Liver (tissue), 8 donors: ENCODE measurements at regions not wholly inside any gene's neighbourhood (a gene's known extent, or its start where the extent isn't known, plus 50 kb on each side); places are given as distances from the start of the nearest gene placed in this dataset.

Source experiments
- DNase-seq: peaks from one replicate; pipeline ENCODE4 v3.0.0-alpha.2; 2017; ENCODE audit warnings: low spot score
- H3K27ac ChIP-seq, 2 donors: one replicate each; pipeline ENCODE4 v1.7.0; 2013; ENCODE audit warnings: inconsistent platforms in 2 of 2, low read length in 2 of 2, control low read depth in 1 of 2, low read depth in 1 of 2, mild to moderate bottlenecking in 1 of 2
- H3K27me3 ChIP-seq, 4 donors: one replicate each; pipeline versions ENCODE4 v1.6.1 to v1.7.0; 2013; ENCODE audit warnings: low read length in 3 of 4, inconsistent platforms in 1 of 4, mild to moderate bottlenecking in 1 of 4, moderate library complexity in 1 of 4; ENCODE audit not compliant: control insufficient read depth in 4 of 4, insufficient read depth in 4 of 4
- H3K36me3 ChIP-seq, 4 donors: one replicate each; pipeline versions ENCODE4 v1.6.1 to v1.7.0; 2013; ENCODE audit warnings: low read length in 3 of 4, mild to moderate bottlenecking in 3 of 4, low read depth in 1 of 4, moderate library complexity in 1 of 4; ENCODE audit not compliant: control insufficient read depth in 4 of 4, insufficient read depth in 3 of 4
- H3K4me1 ChIP-seq, 4 donors: one replicate each; pipeline versions ENCODE4 v1.6.1 to v1.7.0; 2013; ENCODE audit warnings: low read length in 3 of 4, mild to moderate bottlenecking in 3 of 4, moderate library complexity in 1 of 4; ENCODE audit not compliant: control insufficient read depth in 4 of 4, insufficient read depth in 4 of 4
- H3K4me3 ChIP-seq, 3 donors: one replicate each; pipeline versions ENCODE4 v1.6.1 to v1.7.0; 2013; ENCODE audit warnings: low read length in 3 of 3, control low read depth in 1 of 3, low read depth in 1 of 3, mild to moderate bottlenecking in 1 of 3
- H3K9ac ChIP-seq, 2 donors: one replicate each; pipeline ENCODE4 v1.7.0; 2013; ENCODE audit warnings: low read length in 2 of 2, mild to moderate bottlenecking in 2 of 2, moderate library complexity in 2 of 2, control low read depth in 1 of 2, low read depth in 1 of 2
- H3K9me3 ChIP-seq, 4 donors: one replicate each; pipeline versions ENCODE4 v1.6.1 to v1.7.0; 2013; ENCODE audit warnings: low read length in 3 of 4; ENCODE audit not compliant: control insufficient read depth in 4 of 4
- ATF3 ChIP-seq: IDR thresholded peaks from 2 replicates; pipeline ENCODE4 v1.6.1; 2016; ENCODE audit warnings: antibody characterized with exemption
- CTCF ChIP-seq: fragments of 150-350 bp; IDR thresholded peaks from 2 replicates; pipeline ENCODE4 v1.5.1; 2017; ENCODE audit warnings: improper control_type of control experiment, low read depth, low read length; ENCODE audit not compliant: missing input control
- EGR1 ChIP-seq, 2 donors: IDR thresholded peaks; 2 replicates each; pipeline ENCODE4 v1.6.1; 2016 to 2018; ENCODE audit warnings: antibody characterized with exemption in 2 of 2, low read depth in 2 of 2
- FOXA1 ChIP-seq: IDR thresholded peaks from 2 replicates; pipeline ENCODE4 v1.6.1; 2016; ENCODE audit warnings: antibody characterized with exemption
- FOXA2 ChIP-seq: IDR thresholded peaks from 2 replicates; pipeline ENCODE4 v1.6.1; 2016; ENCODE audit warnings: antibody characterized with exemption
- GABPA ChIP-seq, 2 donors: IDR thresholded peaks in 1 of 2; conservative IDR thresholded peaks in 1 of 2; 2 replicates each; pipeline ENCODE4 v1.6.1; 2016; ENCODE audit warnings: antibody characterized with exemption in 2 of 2, mild to moderate bottlenecking in 1 of 2, moderate library complexity in 1 of 2
- HNF4A ChIP-seq, 2 donors: conservative IDR thresholded peaks; 2 replicates each; pipeline ENCODE4 v1.6.1; 2016; ENCODE audit warnings: antibody characterized with exemption in 2 of 2, mild to moderate bottlenecking in 2 of 2
- HNF4G ChIP-seq: IDR thresholded peaks from 2 replicates; pipeline ENCODE4 v1.6.1; 2016; ENCODE audit warnings: antibody characterized with exemption
- JUND ChIP-seq, 2 donors: IDR thresholded peaks; 2 replicates each; pipeline ENCODE4 v1.6.1; 2016; ENCODE audit warnings: antibody characterized with exemption in 2 of 2
- MAX ChIP-seq: IDR thresholded peaks from 2 replicates; pipeline ENCODE4 v1.6.1; 2016; ENCODE audit warnings: antibody characterized with exemption
- RAD21 ChIP-seq, 2 donors: IDR thresholded peaks; 2 replicates each; pipeline ENCODE4 v1.6.1; 2016; ENCODE audit warnings: antibody characterized with exemption in 2 of 2, mild to moderate bottlenecking in 2 of 2
- RXRA ChIP-seq, 2 donors: IDR thresholded peaks; 2 replicates each; pipeline ENCODE4 v1.6.1; 2017 to 2018; ENCODE audit warnings: antibody characterized with exemption in 2 of 2, mild to moderate bottlenecking in 1 of 2
- SP1 ChIP-seq: IDR thresholded peaks from 2 replicates; pipeline ENCODE4 v1.6.1; 2018; ENCODE audit warnings: antibody characterized with exemption, mild to moderate bottlenecking
- TAF1 ChIP-seq: conservative IDR thresholded peaks from 2 replicates; pipeline ENCODE4 v1.6.1; 2016; ENCODE audit warnings: antibody characterized with exemption, mild to moderate bottlenecking
- YY1 ChIP-seq: IDR thresholded peaks from 2 replicates; pipeline ENCODE4 v1.6.1; 2016; ENCODE audit warnings: antibody characterized with exemption, mild to moderate bottlenecking
- WGBS: extraction: QIAGEN DNeasy Blood & Tissue Kit; methylation state at CpG from one replicate; pipeline ENCODE4 v1.1.7; 2013; 5-methylcytosine and 5-hydroxymethylcytosine counted together
- donor health status: healthy.
- donor health status: healthy.
- donor health status: healthy.
- donor health status: healthy.
- donor health status: healthy.

GRCh38 chr3:153273217-153273616 is 111.2 kb downstream of the RAP2B start:
- 85% methylated on average over 4 of the region's 4 CpGs for WGBS
- no peak for TF ChIP-seq FOXA1
- TF ChIP-seq SP1 = no peak
- no peak for TF ChIP-seq MAX
- no peak for TF ChIP-seq FOXA2
- TF ChIP-seq CTCF = no peak
- no peak for TF ChIP-seq YY1
- TF ChIP-seq RAD21 (IDR thresholded peaks at IDR 0.05) = no peak
- no peak for TF ChIP-seq JUND (IDR thresholded peaks at IDR 0.05)
- TF ChIP-seq HNF4A (conservative IDR thresholded peaks at IDR 0.05) = no peak

GRCh38 chr3:153273767-153274435 is 111.9 kb downstream of the RAP2B start:
- no peak for TF ChIP-seq CTCF
- no peak for TF ChIP-seq EGR1 (IDR thresholded peaks at IDR 0.05; ENCODE audit: low read depth in 2 of 2)
- no peak for TF ChIP-seq SP1
- no peak for TF ChIP-seq HNF4G
- TF ChIP-seq GABPA (IDR thresholded peaks at IDR 0.05 in 1 of 2, conservative IDR thresholded peaks at IDR 0.05 in 1 of 2) = no peak
- TF ChIP-seq RXRA (IDR thresholded peaks at IDR 0.05) = no peak
- TF ChIP-seq ATF3 = no peak
- TF ChIP-seq MAX = no peak
- TF ChIP-seq TAF1 = no peak
- TF ChIP-seq FOXA1 = no peak
- no peak overlapping the region for H3K27ac ChIP-seq
- H3K27me3 ChIP-seq = peaks cover 0 to 4% (median 0%) of the 10 kb centered on the region in 4 donors
- DNase-seq = no peak
- peaks cover 0 to 10% (median 3%) of the 10 kb centered on the region in 4 donors for H3K4me1 ChIP-seq
- 81% methylated on average over 7 of the region's 7 CpGs for WGBS
- H3K4me3 ChIP-seq = no peak overlapping the region
- no peaks in the 10 kb centered on the region for H3K36me3 ChIP-seq
- H3K9me3 ChIP-seq = no peaks in the 10 kb centered on the region
- no peak overlapping the region for H3K9ac ChIP-seq

More at GRCh38 chr3:153273217-153273616, 111.2 kb downstream of the RAP2B start:
- Histone ChIP-seq H3K27me3 (peaks cover 0 to 4% (median 0%) of the 10 kb centered on the region in 4 donors), H3K9ac (no peak overlapping the region), H3K4me1 (peaks cover 0 to 10% (median 3%) of the 10 kb centered on the region in 4 donors), H3K36me3 (no peaks in the 10 kb centered on the region), H3K27ac (no peak overlapping the region), H3K9me3 (no peaks in the 10 kb centered on the region), H3K4me3 (no peak overlapping the region)
- DNase-seq = no peak
